ENCODE measurements at regions not wholly inside any gene's neighbourhood (a gene's known extent, or its start where the extent isn't known, plus 50 kb on each side); places are given as distances from the start of the nearest gene placed in this dataset.

- H3K79me1 ChIP-seq (ENCODE audit: low read depth, low read length): no peaks in the 10 kb centered on the region
- no peak overlapping the region for H2BK5ac ChIP-seq (ENCODE audit: low read depth, low read length)
- H4K91ac ChIP-seq (replicated peaks; ENCODE audit: insufficient read length, low read length): no peak overlapping the region
- H4K5ac ChIP-seq (ENCODE audit: insufficient read length, low read depth, low read length): no peak overlapping the region
- H3K36me3 ChIP-seq (ENCODE audit: control insufficient read depth in 2 of 4, insufficient read depth in 4 of 4, low read length in 3 of 4): no peaks in the 10 kb centered on the region
- no peak overlapping the region for H3K4me2 ChIP-seq (ENCODE audit: insufficient read depth in 1 of 2, low read depth in 2 of 2, low read length in 2 of 2)
- POLR2A ChIA-PET (ENCODE audit: partially characterized antibody): no interaction called here
- H2AK5ac ChIP-seq (ENCODE audit: low read depth, low read length): no peak overlapping the region
- 85% methylated on average over 3 of the region's 3 CpGs; no CpG with 5 or more reads in 1 of the 2 experiments for WGBS, 2 experiments (ENCODE audit: extremely low coverage in 1 of 2, insufficient coverage in 1 of 2, insufficient read length in 1 of 2, insufficient replicate concordance in 2 of 2, low coverage in 1 of 2, low lambda C conversion rate in 2 of 2, missing lambda C conversion rate in 1 of 2)
- H2AFZ ChIP-seq (ENCODE audit: low read length): no peak overlapping the region; the same call in 1 of the 2 replicates
- CTCF ChIA-PET (ENCODE audit: partially characterized antibody): interaction anchor here (1.3 to 1.9 kb wide), 2 partner anchors 16 to 53 kb away, joined by 5 to 8 read pairs; no protein-coding TSS in a partner anchor
- DNase-seq (ENCODE audit: low read depth in 1 of 2, low spot score in 2 of 2) (no peak), FAIRE-seq (no peak)
- H2BK120ac ChIP-seq (replicated peaks; ENCODE audit: low read depth, low read length): no peak overlapping the region
- H4K8ac ChIP-seq (ENCODE audit: extremely low read depth, insufficient read depth, low read length): no peak overlapping the region
- H2BK20ac ChIP-seq (ENCODE audit: low read length): no peak overlapping the region
- no peak overlapping the region for H3K9ac ChIP-seq (replicated peaks in 1 of 4; ENCODE audit: extremely low read depth in 1 of 4, low read depth in 3 of 4, low read length in 3 of 4)
- H3K9me3 ChIP-seq (ENCODE audit: insufficient read depth in 2 of 2, low read depth in 1 of 2, low read length in 1 of 2): no peaks in the 10 kb centered on the region
- H3K27ac ChIP-seq (ENCODE audit: low read depth, low read length): no peak overlapping the region
- H2BK15ac ChIP-seq (ENCODE audit: low read length): no peak overlapping the region
- H3K23ac ChIP-seq (ENCODE audit: insufficient read length): no peak overlapping the region
- no peak overlapping the region for H2BK12ac ChIP-seq (ENCODE audit: low read depth, low read length)
- H3K4me3 ChIP-seq (ENCODE audit: extremely low read depth in 1 of 4, insufficient read depth in 2 of 4, low read depth in 3 of 4, low read length in 4 of 4): no peak overlapping the region
- H4K20me1 ChIP-seq (replicated peaks in 1 of 2; ENCODE audit: control insufficient read depth in 1 of 2, insufficient read depth in 2 of 2, low read length in 2 of 2): no peaks in the 10 kb centered on the region
- H3K23me2 ChIP-seq (ENCODE audit: low read depth, low read length): no peaks in the 10 kb centered on the region; the same call in 1 of the 2 replicates
- no peak overlapping the region for H3K18ac ChIP-seq (ENCODE audit: extremely low read depth, low read length)
- no peak overlapping the region for H3K4ac ChIP-seq (replicated peaks; ENCODE audit: insufficient read length, low read depth, low read length)
- H3K56ac ChIP-seq (replicated peaks; ENCODE audit: insufficient read length, low read depth, low read length): no peak overlapping the region
- H3K4me1 ChIP-seq (replicated peaks in 1 of 4; ENCODE audit: control insufficient read depth in 3 of 4, insufficient read depth in 4 of 4, low read length in 3 of 4): no peaks in the 10 kb centered on the region
- H3K79me2 ChIP-seq (ENCODE audit: control insufficient read depth in 1 of 2, insufficient read depth in 2 of 2, low read length in 2 of 2): no peaks in the 10 kb centered on the region
- H3K14ac ChIP-seq (ENCODE audit: insufficient read length): no peak overlapping the region
- no peaks in the 10 kb centered on the region for H3K27me3 ChIP-seq (replicated peaks in 1 of 4; ENCODE audit: control insufficient read depth in 3 of 4, extremely low read depth in 1 of 4, insufficient read depth in 3 of 4, low read length in 3 of 4)
- TF ChIP-seq SP2 (IDR thresholded peaks at IDR 0.05; ENCODE audit: low read length) (no peak), BRCA1 (IDR thresholded peaks at IDR 0.05; ENCODE audit: low read depth, low read length) (no peak), SP4 (IDR thresholded peaks at IDR 0.05; ENCODE audit: low read length) (no peak), ATF3 (IDR thresholded peaks at IDR 0.05; ENCODE audit: insufficient read depth, low read depth, low read length) (no peak), NANOG (IDR thresholded peaks at IDR 0.05; ENCODE audit: insufficient read depth, low read depth, low read length, poor library complexity, severe bottlenecking) (no peak), RAD21 (IDR thresholded peaks at IDR 0.05 in 1 of 2, conservative IDR thresholded peaks at IDR 0.05 in 1 of 2; ENCODE audit: low read depth in 2 of 2, low read length in 2 of 2) (no peak), CEBPB (IDR thresholded peaks at IDR 0.05; ENCODE audit: low read depth, low read length) (no peak), JUND (IDR thresholded peaks at IDR 0.05; ENCODE audit: low read length) (no peak), SIN3A (conservative IDR thresholded peaks at IDR 0.05 in 1 of 2, IDR thresholded peaks at IDR 0.05 in 1 of 2; ENCODE audit: low read depth in 1 of 2, low read length in 2 of 2) (no peak), KDM4A (IDR thresholded peaks at IDR 0.05; ENCODE audit: low read depth, low read length, severe bottlenecking) (no peak), RFX5 (IDR thresholded peaks at IDR 0.05; ENCODE audit: borderline replicate concordance, low read depth, low read length) (no peak), TBP (IDR thresholded peaks at IDR 0.05; ENCODE audit: low read depth, low read length) (no peak), CTBP2 (IDR thresholded peaks at IDR 0.05; ENCODE audit: borderline replicate concordance, insufficient read depth, insufficient read length, low read length) (no peak), SUZ12 (IDR thresholded peaks at IDR 0.05; ENCODE audit: low read length) (no peak)
Observed at GRCh38 chr6:40780637-40781036, 193.5 kb upstream of the LRFN2 start.
